ENCODE measurements at regions not wholly inside any gene's neighbourhood (a gene's known extent, or its start where the extent isn't known, plus 50 kb on each side); places are given as distances from the start of the nearest gene placed in this dataset.

DNA sequence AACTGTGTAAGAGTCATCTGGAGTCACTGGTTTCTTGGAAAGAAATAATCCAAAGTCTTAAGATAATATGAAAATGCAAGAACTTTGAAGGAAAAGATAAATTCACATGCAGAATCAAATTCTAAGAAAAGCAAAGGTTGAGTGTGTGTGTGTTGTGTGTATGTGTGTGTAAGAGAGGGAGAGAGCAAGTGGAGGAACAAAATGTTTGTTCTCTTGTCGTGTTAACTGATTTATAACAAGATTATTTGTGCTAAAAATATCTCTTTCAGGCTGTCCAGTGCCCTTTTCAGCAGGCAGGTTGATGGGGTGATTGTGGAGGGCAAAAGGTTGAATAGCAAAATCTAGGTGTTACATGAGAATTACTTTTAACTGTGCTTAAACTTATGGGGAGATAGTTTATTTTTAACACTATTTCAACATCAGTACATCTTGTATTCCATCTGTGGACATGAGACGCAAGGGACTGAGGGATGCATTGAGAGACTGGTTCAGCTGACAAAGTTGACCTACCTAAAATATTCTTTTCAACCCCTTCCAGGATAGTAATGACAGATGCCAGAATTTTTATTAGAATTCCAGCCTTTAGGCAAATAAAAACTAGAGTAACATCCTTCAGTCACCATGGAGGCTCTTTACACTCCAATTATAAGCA lies 342.4 kb upstream of the CD180 start:
- DNase-seq: no peak

DNA sequence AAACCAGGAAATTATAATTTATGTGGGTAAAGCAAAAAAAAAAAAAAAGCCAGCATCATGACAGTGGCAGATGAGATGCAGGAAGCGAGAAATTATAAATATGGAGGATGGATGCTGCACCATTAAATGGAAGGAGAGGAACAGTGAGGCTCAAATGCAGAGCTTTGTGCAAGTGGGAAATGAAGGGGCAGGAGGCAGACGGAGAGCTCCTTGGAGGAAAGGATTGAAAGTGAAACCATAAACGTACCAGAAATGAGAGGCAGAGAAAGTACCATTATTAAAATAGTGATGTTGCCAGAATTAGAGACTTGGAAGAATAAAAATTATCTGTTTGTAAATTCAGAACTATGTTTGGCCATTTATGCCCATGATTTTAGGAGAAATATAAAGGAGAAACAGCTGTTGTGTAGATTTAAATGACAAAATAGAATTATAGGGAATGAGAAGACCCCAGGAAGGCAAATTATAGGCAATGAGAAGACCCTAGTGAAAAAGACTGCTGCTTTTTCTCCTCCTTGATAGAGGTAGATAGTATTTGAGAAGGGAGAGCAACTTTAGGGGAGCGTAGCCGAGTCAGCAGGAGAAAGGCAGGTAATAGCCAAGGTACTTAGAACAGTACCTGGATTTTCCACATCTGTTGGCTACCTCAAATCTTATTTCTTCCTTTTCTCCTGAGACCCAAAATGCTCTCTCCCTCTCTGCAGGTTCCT lies 341.0 kb upstream of the CD180 start:
- DNase-seq: no peak

- no peak for DNase-seq
Measured at GRCh38 chr5:67536866-67537265, 340.3 kb upstream of the CD180 start.

DNA sequence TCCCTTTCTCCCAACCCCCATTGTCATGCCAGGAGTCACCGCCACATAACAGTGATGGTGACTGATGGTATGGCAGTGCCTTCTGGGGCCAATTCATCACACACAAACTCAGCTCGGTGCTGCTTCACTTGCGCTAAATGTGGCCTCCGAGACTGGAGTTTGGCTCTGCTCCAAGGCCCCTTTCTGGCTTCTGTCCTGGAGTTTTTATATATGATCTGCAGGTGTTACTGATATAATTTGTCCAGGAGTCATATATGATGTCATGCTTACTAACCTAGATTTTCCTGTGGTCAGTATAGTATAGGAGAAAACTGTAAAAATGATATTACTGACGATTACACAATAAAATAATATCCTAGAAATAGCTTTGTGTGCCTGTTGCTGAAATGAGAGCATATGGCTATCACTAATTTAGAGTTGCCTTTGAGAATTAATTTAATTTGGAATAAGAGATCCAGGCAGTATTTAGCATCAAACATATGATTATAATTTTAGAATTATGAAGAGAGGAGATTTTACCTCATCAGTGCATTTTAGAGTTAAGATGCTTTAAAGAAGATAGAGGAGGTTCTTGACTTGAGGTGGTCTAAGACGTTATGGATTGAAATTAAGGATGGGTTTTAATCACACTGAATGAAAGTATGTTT lies 334.1 kb upstream of the CD180 start:
- DNase-seq: no peak

- no peak for DNase-seq
Measured at GRCh38 chr5:67528953-67529352, 332.4 kb upstream of the CD180 start.

GRCh38 chr5:67526793-67527192 lies 330.2 kb upstream of the CD180 start:
- no peak for DNase-seq

- peak; percentile 16 for DNase-seq
Measured at GRCh38 chr5:67520161-67520908, 323.7 kb upstream of the CD180 start.

DNA sequence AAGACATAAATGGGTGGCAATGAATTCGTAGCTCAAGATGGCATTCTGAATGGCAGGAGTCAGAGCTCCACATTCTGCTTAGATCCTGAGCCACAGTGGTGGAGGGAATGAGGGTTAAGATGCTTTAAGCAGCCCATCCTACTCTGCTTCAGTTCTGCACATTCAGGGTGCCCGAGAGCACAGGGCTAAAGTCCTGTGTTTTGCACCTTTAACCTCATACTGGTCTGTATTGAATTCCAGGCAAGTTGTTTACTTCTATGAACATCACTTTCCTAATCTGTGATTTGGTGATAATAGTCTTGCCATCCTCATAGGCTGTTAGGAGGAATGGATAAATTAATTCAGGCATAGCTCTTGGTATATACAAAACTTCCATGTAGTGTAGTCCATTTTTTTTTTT lies 321.6 kb upstream of the CD180 start:
- DNase-seq: no peak

- no peak for DNase-seq
Measured at GRCh38 chr5:67516948-67517565, 320.5 kb upstream of the CD180 start.

DNA sequence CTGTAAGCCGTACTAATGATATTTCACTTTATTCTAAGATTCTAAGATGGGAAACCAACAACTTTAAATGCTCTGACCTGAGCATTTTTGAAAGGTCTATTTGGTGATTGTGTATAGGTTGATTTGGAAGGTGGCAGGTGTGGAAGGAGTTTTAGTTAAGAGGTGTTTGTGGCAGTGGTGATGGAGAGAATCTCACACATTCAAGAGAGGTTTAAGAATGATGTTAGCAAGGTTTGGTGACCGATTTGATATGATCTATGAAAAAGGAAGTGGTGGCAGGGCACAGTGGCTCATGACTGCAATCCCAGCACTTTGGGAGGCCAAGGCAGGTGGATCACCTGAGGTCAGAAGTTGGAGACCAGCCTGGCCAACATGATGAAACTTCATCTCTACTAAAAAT lies 319.2 kb upstream of the CD180 start:
- DNase-seq: no peak

DNA sequence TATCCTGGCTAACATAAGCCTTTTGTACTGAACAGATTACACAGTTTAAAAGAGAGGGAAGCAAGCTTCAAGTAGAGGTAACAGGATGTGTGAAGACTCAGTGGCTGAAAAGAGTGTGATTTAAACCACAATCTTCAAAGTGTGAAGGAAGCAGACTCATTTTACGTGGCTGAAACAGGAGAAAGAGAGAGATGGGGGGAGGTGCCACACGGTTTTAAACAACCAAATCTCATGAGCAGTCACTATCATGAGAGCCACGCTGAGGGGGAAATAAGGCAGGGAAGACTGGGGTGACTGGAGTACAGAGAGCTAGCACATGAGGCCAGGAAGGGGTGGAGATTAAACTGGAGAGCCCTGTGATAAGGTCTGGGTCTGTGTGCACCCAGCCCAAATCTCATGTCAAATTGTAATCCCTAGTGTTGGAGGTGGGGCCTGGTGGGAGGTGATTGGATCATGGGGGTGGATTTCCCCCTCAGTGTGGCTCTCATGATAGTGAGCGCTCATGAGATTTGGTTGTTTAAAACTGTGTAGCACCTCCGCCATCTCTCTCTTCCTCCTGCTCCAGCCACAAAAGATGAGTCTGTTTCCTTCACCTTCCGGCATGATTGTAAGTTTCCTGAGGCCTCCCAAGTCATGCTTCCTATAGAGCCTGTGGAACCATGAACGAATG lies 318.6 kb upstream of the CD180 start:
- no peak for DNase-seq

DNA sequence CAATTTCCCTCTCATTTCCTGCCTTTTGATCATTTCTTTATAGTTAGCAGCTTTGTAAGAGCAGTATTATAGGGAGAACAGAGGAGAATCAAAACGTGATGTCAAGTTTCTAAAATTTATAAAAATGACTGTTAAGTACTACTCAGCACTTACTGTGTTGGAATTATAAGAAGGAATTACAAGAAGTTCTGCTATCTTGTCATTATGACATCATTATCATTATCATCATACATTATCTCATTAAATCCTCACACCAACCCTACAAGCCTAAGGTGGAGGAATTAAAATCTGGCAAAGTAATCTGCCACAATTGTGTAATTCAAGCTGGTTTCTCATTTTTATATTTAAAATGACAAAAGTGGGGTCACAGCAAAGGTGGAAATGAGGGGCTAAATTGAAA lies 316.2 kb upstream of the CD180 start:
- no peak for DNase-seq

DNA sequence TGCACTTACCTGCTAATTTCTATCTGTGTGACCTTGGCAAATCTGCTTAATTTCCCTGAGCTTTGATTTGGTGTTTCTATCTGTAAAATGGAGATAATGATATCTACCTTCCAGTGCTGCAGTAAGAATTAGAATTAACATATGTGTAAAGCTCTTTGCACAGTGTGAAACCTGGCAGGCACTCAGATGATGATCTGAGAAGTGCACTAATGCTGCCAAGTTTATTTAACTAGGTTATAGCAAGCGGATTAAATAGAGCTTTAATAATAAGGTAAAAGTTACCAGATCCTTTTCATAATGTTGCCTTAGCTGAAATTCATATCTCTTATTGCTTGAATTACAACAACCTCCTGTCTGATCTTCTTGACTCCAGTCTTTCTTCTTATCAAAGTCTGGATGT lies 315.3 kb upstream of the CD180 start:
- no peak for DNase-seq

DNA sequence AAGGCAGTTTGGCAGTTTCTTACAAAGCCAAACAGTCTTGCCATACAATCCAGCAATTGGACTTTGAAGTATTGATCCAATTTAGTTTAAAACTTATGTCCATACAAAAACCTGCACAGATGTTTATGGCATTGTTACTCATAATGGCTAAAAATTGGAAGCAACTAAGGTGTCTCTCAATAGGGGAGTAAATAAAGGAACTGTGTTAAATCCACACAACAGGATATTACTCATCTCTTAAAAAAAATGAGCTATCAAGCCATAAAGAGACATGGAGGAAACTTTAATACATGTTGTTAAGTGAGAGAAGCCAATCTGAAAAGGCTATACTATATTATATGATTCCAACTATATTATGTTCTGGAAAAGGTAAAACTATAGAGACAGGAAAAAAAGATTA lies 313.6 kb upstream of the CD180 start:
- no peak for DNase-seq

GRCh38 chr5:67509402-67510186 lies 313.0 kb upstream of the CD180 start:
- DNase-seq: no peak

DNA sequence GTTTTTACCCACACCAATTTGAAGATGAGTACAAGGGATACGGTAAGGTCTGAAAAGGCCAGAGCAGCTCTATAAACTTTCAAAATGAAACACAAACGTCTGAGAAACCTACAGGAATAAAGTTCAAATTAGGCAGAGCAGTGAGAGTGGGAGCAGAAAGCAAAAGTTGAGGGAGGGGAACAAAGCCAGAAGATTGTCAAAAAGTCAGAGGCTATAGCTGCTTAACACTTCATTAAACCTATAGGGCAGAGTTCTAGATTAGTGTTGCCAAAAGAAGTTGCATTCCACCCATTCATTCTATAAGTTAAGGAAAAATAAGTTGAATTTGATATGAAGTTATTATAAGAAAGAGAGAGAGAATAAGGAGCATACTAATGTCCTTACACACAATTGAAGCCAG lies 309.6 kb upstream of the CD180 start:
- DNase-seq: no peak

GRCh38 chr5:67502951-67503350 lies 306.4 kb upstream of the CD180 start:
- no peak for DNase-seq

- DNase-seq: no peak
Measured at GRCh38 chr5:67496051-67496450, 299.5 kb upstream of the CD180 start.

DNA sequence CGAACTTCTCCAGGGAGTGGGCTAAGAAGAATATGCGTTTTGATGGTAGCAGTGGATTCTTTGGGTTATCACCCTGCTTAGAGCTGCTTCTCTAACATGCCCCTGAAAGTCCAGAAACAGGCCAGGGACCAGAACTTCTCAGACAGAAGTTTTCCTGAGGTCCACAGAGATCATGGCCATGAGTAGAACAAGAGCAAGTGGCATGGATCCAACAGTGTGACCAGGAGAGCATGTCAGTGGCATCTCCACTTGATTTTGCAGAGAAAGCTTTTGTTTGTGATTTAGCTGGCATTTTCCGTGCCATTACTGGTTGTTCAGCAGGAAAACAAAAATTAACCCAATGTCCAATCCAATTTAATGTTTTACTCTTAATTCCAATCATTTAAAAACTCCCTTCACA lies 298.5 kb upstream of the CD180 start:
- DNase-seq: no peak

DNA sequence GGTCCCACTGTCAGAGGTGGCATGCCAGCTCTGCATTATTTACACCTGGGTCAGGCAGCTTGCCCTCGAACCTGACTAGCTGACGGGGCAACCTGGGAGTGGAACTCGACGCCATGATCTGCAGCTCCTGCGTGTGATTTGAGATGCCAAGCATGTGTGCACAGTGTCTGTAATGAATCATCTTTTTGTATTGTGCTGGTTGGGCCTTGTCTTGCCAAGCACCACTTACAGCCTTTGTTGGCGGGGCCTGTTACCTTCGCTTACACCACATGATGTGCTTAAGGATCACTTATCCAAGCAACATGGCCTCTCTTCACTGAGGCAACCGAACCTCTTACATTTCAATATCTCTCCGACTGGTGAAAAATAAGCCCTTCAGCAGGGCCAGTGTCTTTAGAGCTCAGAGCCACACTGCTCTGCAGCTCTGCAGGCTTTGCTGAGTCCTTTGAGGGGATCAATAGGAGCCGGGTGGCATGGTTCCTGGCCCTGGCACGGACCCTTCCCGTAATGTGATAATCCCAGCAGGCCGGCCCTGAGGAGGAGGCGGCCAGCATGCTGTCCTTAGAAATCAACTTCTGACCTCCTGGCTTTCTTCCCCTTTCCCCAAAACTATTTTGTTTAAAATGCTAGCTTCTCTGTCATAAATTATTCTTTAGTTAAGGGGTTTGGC lies 297.7 kb upstream of the CD180 start:
- DNase-seq: no peak

DNA sequence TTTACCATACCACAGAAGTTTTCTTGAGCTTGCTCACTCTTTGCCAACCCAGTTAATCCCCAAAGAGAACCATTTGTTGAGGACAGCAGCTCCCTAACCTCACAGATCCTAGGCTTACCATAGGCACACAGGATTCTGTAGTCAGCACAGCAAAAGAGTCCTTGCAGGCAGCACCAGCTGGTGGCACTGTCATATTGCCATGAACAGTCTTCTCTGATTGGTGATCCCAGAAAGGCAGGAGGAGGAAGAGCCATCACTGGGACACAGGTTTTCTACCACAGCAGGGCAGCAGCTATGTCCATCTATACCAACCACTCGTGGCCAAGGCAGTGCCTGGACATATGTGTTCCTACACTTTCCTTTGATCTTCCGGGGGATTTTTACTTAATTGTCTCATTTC lies 297.1 kb upstream of the CD180 start:
- DNase-seq: peak; percentile 38
